Fibroblast of the aortic adventitia (primary cell): ENCODE measurements at regions not wholly inside any gene's neighbourhood (a gene's known extent, or its start where the extent isn't known, plus 50 kb on each side); places are given as distances from the start of the nearest gene placed in this dataset.
"Not testable (repeated sequence)": the region's sequence is repeated elsewhere in the genome, so short reads cannot be mapped to it uniquely, and the experiment has no call there.

Experiments
- DNase-seq: peaks from one replicate; pipeline ENCODE4 v3.0.0-alpha.2; 2010; ENCODE audit warnings: low read depth
- H3K4me3 ChIP-seq: 2 replicates; pipeline ENCODE4 v1.5.1; 2011; ENCODE audit warnings: low read depth, mild to moderate bottlenecking, control low read depth, low read length, moderate library complexity
- TF ChIP-seq, protein P1 (sequence below): IDR thresholded peaks from 2 replicates; pipeline ENCODE4 v1.5.1; 2011; ENCODE audit warnings: mild to moderate bottlenecking, low read length, control low read depth, inconsistent platforms; ENCODE audit not compliant: insufficient read depth

DNA sequence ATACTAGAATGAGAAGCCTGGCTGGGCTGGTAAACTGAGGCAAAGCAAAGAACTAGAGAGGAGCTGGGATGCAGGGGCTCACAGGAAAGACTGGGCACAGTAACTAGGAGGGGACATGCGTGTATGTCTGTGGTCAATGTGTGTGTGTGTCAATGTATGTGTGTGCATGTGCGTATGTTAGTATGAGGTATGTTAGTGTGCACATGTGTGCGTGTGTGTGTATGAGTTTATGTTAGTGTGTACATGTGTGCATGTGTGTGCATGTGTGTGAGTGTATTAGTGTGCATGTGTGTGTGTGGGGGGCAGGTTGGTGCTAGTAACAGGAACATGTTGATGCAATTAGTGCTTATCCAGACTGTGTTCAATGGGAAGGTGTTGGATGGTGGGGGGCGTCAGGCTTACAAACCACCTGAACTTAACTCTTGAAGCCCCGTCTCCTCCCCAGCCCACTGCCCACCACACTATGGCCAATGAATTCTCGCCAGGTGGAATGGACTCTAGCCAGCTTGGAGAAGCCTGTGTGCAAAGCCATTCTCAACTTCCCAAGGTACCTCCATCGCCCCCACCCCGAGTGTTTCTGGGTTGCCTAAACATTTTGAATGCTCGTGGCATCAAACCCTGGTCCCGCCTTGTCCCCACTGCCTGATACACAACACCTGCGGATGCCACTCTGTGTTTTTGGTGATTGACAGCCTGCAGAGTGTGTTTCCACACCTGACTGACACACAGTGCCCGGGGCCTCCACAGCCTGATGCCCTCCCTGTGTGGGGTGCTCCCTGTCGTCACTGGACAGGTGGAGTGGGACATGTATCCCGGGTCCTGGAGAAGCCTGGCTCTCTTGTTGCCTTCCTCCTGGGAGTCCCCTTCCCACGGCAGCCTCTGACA, 90.1 kb upstream of the ASB18 start:
- TF ChIP-seq, protein P1, sequence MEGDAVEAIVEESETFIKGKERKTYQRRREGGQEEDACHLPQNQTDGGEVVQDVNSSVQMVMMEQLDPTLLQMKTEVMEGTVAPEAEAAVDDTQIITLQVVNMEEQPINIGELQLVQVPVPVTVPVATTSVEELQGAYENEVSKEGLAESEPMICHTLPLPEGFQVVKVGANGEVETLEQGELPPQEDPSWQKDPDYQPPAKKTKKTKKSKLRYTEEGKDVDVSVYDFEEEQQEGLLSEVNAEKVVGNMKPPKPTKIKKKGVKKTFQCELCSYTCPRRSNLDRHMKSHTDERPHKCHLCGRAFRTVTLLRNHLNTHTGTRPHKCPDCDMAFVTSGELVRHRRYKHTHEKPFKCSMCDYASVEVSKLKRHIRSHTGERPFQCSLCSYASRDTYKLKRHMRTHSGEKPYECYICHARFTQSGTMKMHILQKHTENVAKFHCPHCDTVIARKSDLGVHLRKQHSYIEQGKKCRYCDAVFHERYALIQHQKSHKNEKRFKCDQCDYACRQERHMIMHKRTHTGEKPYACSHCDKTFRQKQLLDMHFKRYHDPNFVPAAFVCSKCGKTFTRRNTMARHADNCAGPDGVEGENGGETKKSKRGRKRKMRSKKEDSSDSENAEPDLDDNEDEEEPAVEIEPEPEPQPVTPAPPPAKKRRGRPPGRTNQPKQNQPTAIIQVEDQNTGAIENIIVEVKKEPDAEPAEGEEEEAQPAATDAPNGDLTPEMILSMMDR = no peak
- H3K4me3 ChIP-seq = no peak overlapping the region
- DNase-seq = no peak

DNA sequence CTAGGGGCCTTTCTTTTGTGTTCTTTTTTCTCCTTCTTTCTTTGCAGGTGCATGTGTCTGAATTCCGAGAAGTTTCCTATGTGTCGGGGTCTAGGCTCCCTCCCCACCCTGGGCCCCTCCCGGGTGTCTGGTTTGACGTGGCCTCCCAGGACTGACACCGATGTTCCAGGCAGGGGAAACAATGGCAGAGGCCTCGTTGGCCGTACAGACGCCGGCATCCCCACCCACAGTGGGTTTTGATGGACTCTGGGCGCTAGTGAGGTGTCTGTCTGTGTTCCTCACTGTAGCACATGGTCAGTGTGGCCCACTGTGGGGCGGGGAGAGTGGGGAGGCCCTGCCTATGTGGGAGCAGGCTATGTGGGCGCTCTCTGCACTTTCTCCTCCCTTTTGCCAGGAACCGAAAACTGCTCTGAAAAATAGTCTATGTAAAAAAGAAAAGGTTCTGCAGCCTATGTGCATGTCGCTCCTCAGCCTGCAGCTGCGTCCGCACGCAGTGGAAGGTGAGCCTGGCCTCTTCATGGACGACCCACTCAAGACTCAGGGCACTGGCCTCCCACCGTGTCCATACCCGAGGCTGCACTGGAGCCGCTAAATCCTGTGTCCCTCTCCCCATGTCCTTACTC, 90.9 kb upstream of the ASB18 start:
- TF ChIP-seq, protein P1 = no peak
- no peak for DNase-seq
- no peak overlapping the region for H3K4me3 ChIP-seq

DNA sequence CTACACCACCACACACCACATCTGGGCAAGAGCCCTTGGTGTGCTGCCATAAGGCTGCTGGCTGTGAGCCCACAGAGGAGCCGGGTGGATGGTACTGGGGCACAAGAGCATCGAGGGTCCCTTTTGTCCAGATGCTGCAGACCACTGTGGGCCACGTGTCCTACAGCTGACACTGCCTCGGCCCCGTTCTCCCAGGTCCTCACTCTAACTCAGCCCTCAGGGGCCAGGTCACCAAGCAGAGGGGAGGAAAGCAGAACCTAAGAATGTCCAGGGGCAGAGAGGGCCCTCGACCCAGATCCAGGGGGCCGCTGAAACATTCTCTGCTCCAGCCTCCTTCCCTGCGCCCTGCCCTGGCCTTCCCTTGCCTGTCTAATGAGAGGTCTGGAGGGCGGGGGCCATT, 91.7 kb upstream of the ASB18 start:
- TF ChIP-seq, protein P1 = no peak
- no peak for DNase-seq
- H3K4me3 ChIP-seq = no peak overlapping the region

- not testable (repeated sequence) for DNase-seq, H3K4me3 ChIP-seq
These were observed 92.1 kb upstream of the ASB18 start for GRCh38 chr2:236356321-236356720.

- not testable (repeated sequence) for DNase-seq, H3K4me3 ChIP-seq
These were observed 94.3 kb upstream of the ASB18 start for GRCh38 chr2:236358482-236358881.

DNA sequence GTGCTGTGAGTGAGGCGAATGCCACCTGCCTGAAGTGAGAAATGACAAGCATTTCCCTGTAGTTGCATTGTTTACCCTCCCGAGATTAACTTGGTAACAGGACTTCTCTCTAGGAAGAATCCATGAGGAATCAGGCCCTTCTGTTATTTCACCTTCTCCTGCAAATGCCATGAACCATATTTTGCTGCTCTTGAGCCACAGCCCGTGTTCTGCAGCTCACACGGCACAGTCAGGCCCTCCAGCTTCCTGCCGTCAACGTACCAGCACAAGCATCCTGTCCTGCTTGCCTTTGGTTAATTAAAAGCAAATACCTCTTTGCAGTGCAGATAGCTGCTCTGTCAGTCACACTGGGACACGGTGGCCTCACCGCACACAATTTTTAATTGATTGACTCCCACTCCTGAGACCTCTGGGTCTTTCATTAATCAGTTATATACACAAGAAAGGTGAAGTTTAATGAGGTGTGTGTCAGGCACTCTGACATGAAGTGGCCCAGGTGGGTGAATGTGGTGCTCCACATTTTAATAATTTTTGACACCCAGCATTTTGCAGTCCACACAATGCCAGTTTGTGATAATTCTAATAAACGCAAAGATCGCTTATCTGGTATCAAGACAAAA, 95.3 kb upstream of the ASB18 start:
- TF ChIP-seq, protein P1 = no peak
- DNase-seq = no peak
- H3K4me3 ChIP-seq = no peak overlapping the region

DNA sequence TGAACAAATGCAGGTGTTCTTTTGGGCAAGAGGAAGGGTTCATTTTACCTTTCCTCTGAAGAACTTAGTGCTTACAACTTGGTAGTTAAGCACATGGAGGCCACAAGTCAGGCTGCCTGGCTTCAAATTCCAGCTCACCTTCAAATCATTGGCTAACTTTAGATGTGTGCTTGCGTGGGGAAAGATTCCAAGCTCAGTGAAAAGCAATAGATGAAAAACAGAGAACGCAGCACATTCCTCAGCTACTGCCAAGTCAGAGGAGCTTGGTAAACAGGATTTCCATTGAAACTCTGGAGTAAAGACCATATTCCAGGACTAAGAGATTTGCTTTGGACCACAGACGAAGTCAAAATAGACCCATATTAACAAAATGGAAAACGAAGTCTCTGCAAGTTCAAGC, 96.3 kb upstream of the ASB18 start:
- TF ChIP-seq, protein P1 = no peak
- DNase-seq = peak; percentile 48
- no peak overlapping the region for H3K4me3 ChIP-seq
